Keratinocyte (primary cell): ENCODE measurements at regions not wholly inside any gene's neighbourhood (a gene's known extent, or its start where the extent isn't known, plus 50 kb on each side); places are given as distances from the start of the nearest gene placed in this dataset.

Experiments
- DNase-seq: peaks from one replicate; pipeline ENCODE4 v3.0.0-alpha.2; 2011; ENCODE audit warnings: low read depth, missing footprints, low spot score
- FAIRE-seq: peaks from 2 replicates; lab custom pipeline; 2011; peaks lifted over from hg19 to GRCh38; lab: Jason Lieb, UNC
- H2AFZ ChIP-seq: 2 replicates; pipeline ENCODE4 v1.6.0; 2012; ENCODE audit warnings: low read length, control low read depth, inconsistent platforms; ENCODE audit not compliant: control insufficient read depth
- H3K27ac ChIP-seq: 2 replicates; pipeline ENCODE4 v1.5.1; 2011; ENCODE audit warnings: low read length; ENCODE audit not compliant: control insufficient read depth, insufficient read depth
- H3K27me3 ChIP-seq: 3 replicates; pipeline ENCODE4 v1.6.0; 2011; ENCODE audit warnings: low read length; ENCODE audit not compliant: control insufficient read depth, insufficient read depth; ENCODE audit errors: extremely low read depth
- H3K36me3 ChIP-seq, 2 experiments: 2 replicates in 1 of 2; 3 replicates in 1 of 2; pipeline ENCODE4 v1.5.1; 2011; ENCODE audit warnings: low read length in 2 of 2, mild to moderate bottlenecking in 1 of 2; ENCODE audit not compliant: control insufficient read depth in 2 of 2, insufficient read depth in 2 of 2; ENCODE audit errors: extremely low read depth in 1 of 2
- H3K4me1 ChIP-seq: 3 replicates; pipeline ENCODE4 v1.5.1; 2011; ENCODE audit warnings: low read length; ENCODE audit not compliant: control insufficient read depth, insufficient read depth; ENCODE audit errors: extremely low read depth
- H3K4me2 ChIP-seq: 3 replicates; pipeline ENCODE4 v1.6.0; 2011; ENCODE audit warnings: low read depth, low read length; ENCODE audit not compliant: control insufficient read depth, insufficient read depth; ENCODE audit errors: extremely low read depth
- H3K4me3 ChIP-seq, 3 experiments: fragments of 200-600 bp in 1 of 3; sonication (generic) in 1 of 3; 2 replicates in 2 of 3; 3 replicates in 1 of 3; pipeline ENCODE4 v1.5.1; 2011 to 2016; ENCODE audit warnings: low read length in 3 of 3, mild to moderate bottlenecking in 3 of 3, control low read depth in 2 of 3, inconsistent platforms in 1 of 3, low read depth in 1 of 3, mixed read lengths in 1 of 3, mixed run types in 1 of 3, moderate library complexity in 1 of 3; ENCODE audit not compliant: control insufficient read depth in 2 of 3, insufficient read depth in 2 of 3; ENCODE audit errors: extremely low read depth in 1 of 3
- H3K79me2 ChIP-seq: 2 replicates; pipeline ENCODE4 v1.6.0; 2012; ENCODE audit warnings: low read length; ENCODE audit not compliant: control insufficient read depth, insufficient read depth
- H3K9ac ChIP-seq: 3 replicates; pipeline ENCODE4 v1.6.0; 2011; ENCODE audit warnings: low read length; ENCODE audit not compliant: control insufficient read depth, insufficient read depth; ENCODE audit errors: extremely low read depth
- H3K9me1 ChIP-seq: 3 replicates; pipeline ENCODE4 v1.6.0; 2011; ENCODE audit warnings: low read length; ENCODE audit not compliant: control insufficient read depth, insufficient read depth; ENCODE audit errors: extremely low read depth
- H3K9me3 ChIP-seq: 2 replicates; pipeline ENCODE4 v1.5.1; 2012; ENCODE audit warnings: low read depth, low read length; ENCODE audit not compliant: control insufficient read depth
- H4K20me1 ChIP-seq: 3 replicates; pipeline ENCODE4 v1.6.0; 2011; ENCODE audit warnings: low read length; ENCODE audit not compliant: control insufficient read depth, insufficient read depth; ENCODE audit errors: extremely low read depth
- CTCF ChIP-seq, 3 experiments: IDR thresholded peaks in 1 of 3; conservative IDR thresholded peaks in 1 of 3; optimal IDR thresholded peaks in 1 of 3; 2 replicates in 2 of 3; 3 replicates in 1 of 3; pipeline versions ENCODE3 to v1.5.1; 2011; ENCODE audit warnings: low read length in 3 of 3, mild to moderate bottlenecking in 3 of 3, moderate library complexity in 2 of 3, control low read depth in 1 of 3, inconsistent platforms in 1 of 3; ENCODE audit not compliant: insufficient read depth in 2 of 3; ENCODE audit errors: extremely low read depth in 1 of 3
- EZH2 ChIP-seq: IDR thresholded peaks from one replicate; pipeline ENCODE4 v1.6.1; 2012; ENCODE audit warnings: inconsistent platforms, mild to moderate bottlenecking, low read length, moderate library complexity
- dilution Hi-C: fragments of 300-500 bp; cut with MboI; formaldehyde crosslinking; loops from one replicate; pipeline ENCODE4 v1.7.0; 2020; ENCODE audit warnings: low sequenced_read_pairs; ENCODE audit not compliant: extremely low pct_ligation_motif_present

GRCh38 chr2:7816233-7816632 lies 865.6 kb upstream of the ID2 start:
- dilution Hi-C loops: no loop called here

GRCh38 chr2:7816944-7817343 lies 864.9 kb upstream of the ID2 start:
- Histone ChIP-seq H3K27ac (no peak overlapping the region), H3K4me3 (no peak overlapping the region), H3K9me3 (no peaks in the 10 kb centered on the region), H3K27me3 (no peaks in the 10 kb centered on the region), H3K36me3 (no peaks in the 10 kb centered on the region), H3K79me2 (no peaks in the 10 kb centered on the region), H4K20me1 (no peaks in the 10 kb centered on the region), H3K4me1 (peaks cover 14% of the 10 kb centered on the region), H3K4me2 (no peak overlapping the region), H3K9me1 (no peaks in the 10 kb centered on the region), H2AFZ (no peak overlapping the region), H3K9ac (no peak overlapping the region)
- FAIRE-seq (no peak), DNase-seq (no peak)
- TF ChIP-seq EZH2 (no peak), CTCF (optimal IDR thresholded peaks at IDR 0.05 in 1 of 3, IDR thresholded peaks at IDR 0.05 in 1 of 3, conservative IDR thresholded peaks at IDR 0.05 in 1 of 3; ENCODE audit: extremely low read depth in 1 of 3, insufficient read depth in 2 of 3, low read length in 3 of 3) (no peak)
- dilution Hi-C loops: no loop called here

More at GRCh38 chr2:7816233-7816632, 865.6 kb upstream of the ID2 start:
- Histone ChIP-seq H3K9me1 (no peaks in the 10 kb centered on the region), H4K20me1 (no peaks in the 10 kb centered on the region), H3K9ac (no peak overlapping the region), H3K79me2 (no peaks in the 10 kb centered on the region), H3K27me3 (no peaks in the 10 kb centered on the region), H3K27ac (no peak overlapping the region), H2AFZ (no peak overlapping the region), H3K4me3 (no peak overlapping the region), H3K36me3 (no peaks in the 10 kb centered on the region), H3K4me2 (no peak overlapping the region), H3K9me3 (no peaks in the 10 kb centered on the region), H3K4me1 (peaks cover 21% of the 10 kb centered on the region)
- DNase-seq (no peak), FAIRE-seq (no peak)
- TF ChIP-seq EZH2: no peak
- TF ChIP-seq CTCF (optimal IDR thresholded peaks at IDR 0.05 in 1 of 3, IDR thresholded peaks at IDR 0.05 in 1 of 3, conservative IDR thresholded peaks at IDR 0.05 in 1 of 3; ENCODE audit: extremely low read depth in 1 of 3, insufficient read depth in 2 of 3, low read length in 3 of 3): no peak
